ENCODE measurements at regions not wholly inside any gene's neighbourhood (a gene's known extent, or its start where the extent isn't known, plus 50 kb on each side); places are given as distances from the start of the nearest gene placed in this dataset.

- Histone ChIP-seq H3K27ac (ENCODE audit: low read length) (no peak overlapping the region), H3K27me3 (ENCODE audit: control insufficient read depth, insufficient read depth, low read length) (no peaks in the 10 kb centered on the region), H3K4me1 (ENCODE audit: control insufficient read depth, insufficient read depth, low read length) (no peaks in the 10 kb centered on the region), H3K9me3 (ENCODE audit: control insufficient read depth, insufficient read depth, low read depth, low read length) (no peaks in the 10 kb centered on the region; the same call in 1 of the 2 replicates), H3K4me3 (ENCODE audit: low read depth in 2 of 2, low read length in 2 of 2) (no peak overlapping the region), H3K36me3 (ENCODE audit: control insufficient read depth, insufficient read depth, low read length) (no peaks in the 10 kb centered on the region)
- TF ChIP-seq SIN3A (IDR thresholded peaks at IDR 0.05; ENCODE audit: borderline replicate concordance, insufficient read depth, low read depth, low read length), result no peak
- TF ChIP-seq TCF7L2 (IDR thresholded peaks at IDR 0.05; ENCODE audit: low read depth, low read length), result no peak
- TF ChIP-seq, protein P1, sequence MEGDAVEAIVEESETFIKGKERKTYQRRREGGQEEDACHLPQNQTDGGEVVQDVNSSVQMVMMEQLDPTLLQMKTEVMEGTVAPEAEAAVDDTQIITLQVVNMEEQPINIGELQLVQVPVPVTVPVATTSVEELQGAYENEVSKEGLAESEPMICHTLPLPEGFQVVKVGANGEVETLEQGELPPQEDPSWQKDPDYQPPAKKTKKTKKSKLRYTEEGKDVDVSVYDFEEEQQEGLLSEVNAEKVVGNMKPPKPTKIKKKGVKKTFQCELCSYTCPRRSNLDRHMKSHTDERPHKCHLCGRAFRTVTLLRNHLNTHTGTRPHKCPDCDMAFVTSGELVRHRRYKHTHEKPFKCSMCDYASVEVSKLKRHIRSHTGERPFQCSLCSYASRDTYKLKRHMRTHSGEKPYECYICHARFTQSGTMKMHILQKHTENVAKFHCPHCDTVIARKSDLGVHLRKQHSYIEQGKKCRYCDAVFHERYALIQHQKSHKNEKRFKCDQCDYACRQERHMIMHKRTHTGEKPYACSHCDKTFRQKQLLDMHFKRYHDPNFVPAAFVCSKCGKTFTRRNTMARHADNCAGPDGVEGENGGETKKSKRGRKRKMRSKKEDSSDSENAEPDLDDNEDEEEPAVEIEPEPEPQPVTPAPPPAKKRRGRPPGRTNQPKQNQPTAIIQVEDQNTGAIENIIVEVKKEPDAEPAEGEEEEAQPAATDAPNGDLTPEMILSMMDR (IDR thresholded peaks at IDR 0.05), result no peak
- ChIA-PET POLR2A (no interaction called here), CTCF (no interaction called here)
- BruUV-seq (replicated peaks), result no TSS peak
- in situ Hi-C loops (cut with HindIII; ENCODE audit: low pct_unique_long_range_greater_than_20kb, low sequenced_read_pairs), result no loop called here
- DNase-seq (ENCODE audit: low read depth, low spot score) (no peak), ATAC-seq (no peak)
- intact Hi-C loops (cut with micrococcal nuclease; ENCODE audit: unreplicated experiment), result no loop called here
Observed at GRCh38 chr3:147956615-147957014, 547.5 kb downstream of the ZIC1 start.

GRCh38 chr3:147958754-147959153 is 549.6 kb downstream of the ZIC1 start:
- TF ChIP-seq SIN3A (IDR thresholded peaks at IDR 0.05; ENCODE audit: borderline replicate concordance, insufficient read depth, low read depth, low read length) (no peak), TCF7L2 (IDR thresholded peaks at IDR 0.05; ENCODE audit: low read depth, low read length) (no peak), POLR2AphosphoS5 (IDR thresholded peaks at IDR 0.05; ENCODE audit: low read depth, low read length) (no peak)
- TF ChIP-seq, protein P1 (IDR thresholded peaks at IDR 0.05), result no peak
- intact Hi-C loops (cut with micrococcal nuclease; ENCODE audit: unreplicated experiment) (no loop called here), in situ Hi-C loops (cut with HindIII; ENCODE audit: low pct_unique_long_range_greater_than_20kb, low sequenced_read_pairs) (no loop called here)
- ChIA-PET CTCF (no interaction called here), POLR2A (no interaction called here)
- Histone ChIP-seq H3K4me1 (ENCODE audit: control insufficient read depth, insufficient read depth, low read length) (no peaks in the 10 kb centered on the region), H3K4me3 (ENCODE audit: low read depth in 2 of 2, low read length in 2 of 2) (no peak overlapping the region), H3K27ac (ENCODE audit: low read length) (no peak overlapping the region), H3K27me3 (ENCODE audit: control insufficient read depth, insufficient read depth, low read length) (no peaks in the 10 kb centered on the region), H3K9me3 (ENCODE audit: control insufficient read depth, insufficient read depth, low read depth, low read length) (no peaks in the 10 kb centered on the region; the same call in 1 of the 2 replicates), H3K36me3 (ENCODE audit: control insufficient read depth, insufficient read depth, low read length) (no peaks in the 10 kb centered on the region)
- no peak for DNase-seq (ENCODE audit: low read depth, low spot score)
- no peak for ATAC-seq
- BruUV-seq (replicated peaks), result no TSS peak

GRCh38 chr3:147960786-147961185 is 551.6 kb downstream of the ZIC1 start:
- intact Hi-C loops (cut with micrococcal nuclease; ENCODE audit: unreplicated experiment), result no loop called here
- Histone ChIP-seq H3K4me1 (ENCODE audit: control insufficient read depth, insufficient read depth, low read length) (no peaks in the 10 kb centered on the region), H3K27ac (ENCODE audit: low read length) (no peak overlapping the region), H3K9me3 (ENCODE audit: control insufficient read depth, insufficient read depth, low read depth, low read length) (0 out of 2 replicates have a peak, but pooled peaks cover 3% of the 10 kb centered on the region), H3K36me3 (ENCODE audit: control insufficient read depth, insufficient read depth, low read length) (no peaks in the 10 kb centered on the region), H3K4me3 (ENCODE audit: low read depth in 2 of 2, low read length in 2 of 2) (no peak overlapping the region), H3K27me3 (ENCODE audit: control insufficient read depth, insufficient read depth, low read length) (no peaks in the 10 kb centered on the region)
- in situ Hi-C loops (cut with HindIII; ENCODE audit: low pct_unique_long_range_greater_than_20kb, low sequenced_read_pairs), result no loop called here
- ATAC-seq (no peak), DNase-seq (ENCODE audit: low read depth, low spot score) (no peak)
- no peak for TF ChIP-seq TCF7L2 (IDR thresholded peaks at IDR 0.05; ENCODE audit: low read depth, low read length)
- TF ChIP-seq, protein P1 (IDR thresholded peaks at IDR 0.05), result no peak
- TF ChIP-seq, protein P2, sequence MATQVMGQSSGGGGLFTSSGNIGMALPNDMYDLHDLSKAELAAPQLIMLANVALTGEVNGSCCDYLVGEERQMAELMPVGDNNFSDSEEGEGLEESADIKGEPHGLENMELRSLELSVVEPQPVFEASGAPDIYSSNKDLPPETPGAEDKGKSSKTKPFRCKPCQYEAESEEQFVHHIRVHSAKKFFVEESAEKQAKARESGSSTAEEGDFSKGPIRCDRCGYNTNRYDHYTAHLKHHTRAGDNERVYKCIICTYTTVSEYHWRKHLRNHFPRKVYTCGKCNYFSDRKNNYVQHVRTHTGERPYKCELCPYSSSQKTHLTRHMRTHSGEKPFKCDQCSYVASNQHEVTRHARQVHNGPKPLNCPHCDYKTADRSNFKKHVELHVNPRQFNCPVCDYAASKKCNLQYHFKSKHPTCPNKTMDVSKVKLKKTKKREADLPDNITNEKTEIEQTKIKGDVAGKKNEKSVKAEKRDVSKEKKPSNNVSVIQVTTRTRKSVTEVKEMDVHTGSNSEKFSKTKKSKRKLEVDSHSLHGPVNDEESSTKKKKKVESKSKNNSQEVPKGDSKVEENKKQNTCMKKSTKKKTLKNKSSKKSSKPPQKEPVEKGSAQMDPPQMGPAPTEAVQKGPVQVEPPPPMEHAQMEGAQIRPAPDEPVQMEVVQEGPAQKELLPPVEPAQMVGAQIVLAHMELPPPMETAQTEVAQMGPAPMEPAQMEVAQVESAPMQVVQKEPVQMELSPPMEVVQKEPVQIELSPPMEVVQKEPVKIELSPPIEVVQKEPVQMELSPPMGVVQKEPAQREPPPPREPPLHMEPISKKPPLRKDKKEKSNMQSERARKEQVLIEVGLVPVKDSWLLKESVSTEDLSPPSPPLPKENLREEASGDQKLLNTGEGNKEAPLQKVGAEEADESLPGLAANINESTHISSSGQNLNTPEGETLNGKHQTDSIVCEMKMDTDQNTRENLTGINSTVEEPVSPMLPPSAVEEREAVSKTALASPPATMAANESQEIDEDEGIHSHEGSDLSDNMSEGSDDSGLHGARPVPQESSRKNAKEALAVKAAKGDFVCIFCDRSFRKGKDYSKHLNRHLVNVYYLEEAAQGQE (IDR thresholded peaks at IDR 0.05; ENCODE audit: insufficient read depth in 1 of 2, low read depth in 2 of 2, low read length in 1 of 2), result no peak
- no peak for TF ChIP-seq POLR2AphosphoS5 (IDR thresholded peaks at IDR 0.05; ENCODE audit: low read depth, low read length)
- TF ChIP-seq SIN3A (IDR thresholded peaks at IDR 0.05; ENCODE audit: borderline replicate concordance, insufficient read depth, low read depth, low read length), result no peak
- no TSS peak for BruUV-seq (replicated peaks)
- ChIA-PET POLR2A (no interaction called here), CTCF (no interaction called here)

All from Panc1 (cell line).